Pulmonary artery endothelial cell (primary cell): ENCODE measurements at regions not wholly inside any gene's neighbourhood (a gene's known extent, or its start where the extent isn't known, plus 50 kb on each side); places are given as distances from the start of the nearest gene placed in this dataset.
"Not testable (repeated sequence)": the region's sequence is repeated elsewhere in the genome, so short reads cannot be mapped to it uniquely, and the experiment has no call there.

Experiments
- DNase-seq: peaks from one replicate; pipeline ENCODE4 v3.0.0-alpha.2; 2011; ENCODE audit warnings: low read depth, low spot score

DNA sequence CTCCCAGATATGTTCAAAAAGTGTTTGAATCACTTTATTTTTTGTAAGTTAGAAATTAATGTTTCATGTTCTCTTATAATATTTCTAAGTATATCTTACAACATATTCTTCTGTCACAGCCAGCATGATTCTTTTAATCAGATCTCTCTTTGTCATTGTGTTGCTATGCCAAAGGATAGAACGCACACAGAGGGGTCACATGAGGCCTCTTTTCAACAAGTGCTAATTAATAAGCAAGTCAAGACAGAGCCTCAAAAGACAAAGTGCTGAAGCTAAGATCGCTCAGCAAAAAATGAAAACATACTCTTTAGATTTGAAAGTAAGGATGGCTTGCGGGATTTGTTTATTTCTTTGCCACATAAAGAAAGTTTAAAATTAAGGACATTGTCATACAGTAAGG is 508.8 kb upstream of the PTCHD4 start:
- no peak for DNase-seq

DNA sequence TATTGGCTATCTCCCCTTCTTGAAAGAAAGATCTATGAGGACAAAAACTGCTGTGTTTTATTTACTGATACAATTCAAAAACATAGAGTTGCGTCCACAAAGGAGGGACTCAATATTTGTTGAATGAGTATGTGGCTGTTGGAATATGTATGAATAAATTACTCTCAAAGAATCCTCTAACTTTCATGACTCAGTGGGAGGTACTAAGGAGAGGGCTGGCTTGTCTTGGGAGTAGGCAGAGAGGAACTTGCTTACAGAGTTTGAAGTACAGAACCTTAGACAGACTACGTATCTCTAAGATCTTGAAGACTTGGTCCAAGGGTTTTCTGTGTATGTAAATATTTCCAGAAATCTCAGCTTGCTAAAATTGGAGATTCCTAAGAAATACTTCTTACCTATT is 504.0 kb upstream of the PTCHD4 start:
- no peak for DNase-seq

DNA sequence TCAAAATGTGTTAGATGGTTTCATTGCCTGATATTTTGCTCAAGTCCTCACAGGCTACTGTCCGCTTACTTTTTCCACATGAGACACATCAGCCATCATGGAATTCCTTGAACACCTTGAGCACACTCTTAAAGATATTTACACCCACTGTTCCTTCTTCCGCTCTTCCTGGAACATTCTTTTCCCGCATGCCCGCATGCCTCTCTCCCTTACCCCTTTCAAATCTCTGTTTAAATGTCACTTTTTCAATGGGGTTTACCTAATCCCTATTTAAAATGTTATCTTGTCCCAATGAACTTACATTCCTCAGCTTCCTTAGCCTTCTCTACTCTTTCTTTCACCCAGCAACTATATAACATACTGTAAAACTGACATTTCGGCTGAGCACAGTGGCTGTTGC is 503.3 kb upstream of the PTCHD4 start:
- DNase-seq: no peak

DNA sequence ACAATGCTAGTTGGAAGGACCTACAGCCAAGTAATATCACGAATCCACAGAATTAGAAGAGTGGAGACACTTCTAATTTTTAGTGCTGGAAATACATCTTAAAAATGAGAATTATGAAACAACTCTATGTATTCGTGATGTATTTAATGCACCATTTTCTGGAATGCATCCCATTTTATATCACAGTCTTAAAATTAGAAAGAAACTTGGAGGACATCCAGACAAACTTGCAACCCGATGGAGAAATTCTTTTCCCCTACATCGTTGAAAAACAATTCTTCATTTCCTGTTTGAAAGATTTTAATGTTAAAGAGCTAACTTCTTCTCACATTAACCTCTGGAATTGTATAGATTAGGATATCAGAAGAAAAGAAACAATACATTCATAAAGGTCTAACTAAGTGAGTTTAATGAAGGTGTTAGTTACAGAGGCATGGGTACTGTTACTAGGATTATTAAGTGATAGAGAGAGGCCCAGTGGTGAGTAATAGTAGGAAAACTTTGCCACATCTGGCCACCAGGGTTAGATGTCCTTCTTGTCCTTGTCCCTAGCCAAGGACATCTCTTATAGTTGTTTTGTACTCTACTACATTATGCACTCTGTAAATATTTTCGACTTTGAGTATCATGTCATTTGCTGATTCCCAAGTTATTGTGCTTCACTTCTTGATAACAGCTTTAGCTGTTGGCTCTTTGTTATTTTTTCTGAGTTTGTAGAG is 502.4 kb upstream of the PTCHD4 start:
- DNase-seq: no peak

DNA sequence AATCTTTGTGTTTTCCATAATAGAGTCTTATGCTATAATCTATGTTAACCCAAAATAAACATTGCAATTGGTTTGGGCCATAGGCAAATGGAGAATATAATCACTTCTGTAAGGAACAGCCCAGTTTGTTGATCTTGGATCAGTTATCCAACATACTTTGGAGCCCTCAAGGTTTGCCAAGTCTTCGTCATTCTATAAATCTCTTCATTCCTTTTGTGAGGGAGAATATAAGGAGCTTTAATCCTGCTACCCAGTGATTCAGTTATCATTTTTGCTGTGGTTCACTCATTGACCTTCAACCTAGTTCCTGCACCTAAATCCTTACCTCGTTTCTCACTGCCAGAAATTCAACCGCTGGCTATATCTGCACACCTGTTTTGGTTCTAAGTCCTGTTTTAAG is 500.3 kb upstream of the PTCHD4 start:
- no peak for DNase-seq

DNA sequence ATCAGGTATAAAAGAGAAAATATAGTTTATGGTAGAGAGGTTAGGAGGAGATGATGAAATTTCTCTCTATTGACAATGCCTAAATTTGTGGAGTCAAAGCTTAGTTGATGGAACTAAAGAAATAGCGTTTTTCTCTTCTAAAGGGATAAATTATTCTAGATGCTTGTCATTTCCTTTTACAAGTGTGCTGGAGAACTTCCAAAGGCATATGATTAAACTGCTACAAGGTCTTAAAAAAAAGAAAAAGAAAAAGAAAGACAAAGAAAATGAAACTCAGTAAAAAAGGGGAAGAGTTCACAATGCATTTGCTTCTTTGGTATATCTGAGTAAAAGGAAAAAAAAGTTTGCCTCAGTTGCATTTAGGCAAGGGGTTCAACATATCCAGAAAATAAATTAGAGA is 499.8 kb upstream of the PTCHD4 start:
- DNase-seq: no peak

DNA sequence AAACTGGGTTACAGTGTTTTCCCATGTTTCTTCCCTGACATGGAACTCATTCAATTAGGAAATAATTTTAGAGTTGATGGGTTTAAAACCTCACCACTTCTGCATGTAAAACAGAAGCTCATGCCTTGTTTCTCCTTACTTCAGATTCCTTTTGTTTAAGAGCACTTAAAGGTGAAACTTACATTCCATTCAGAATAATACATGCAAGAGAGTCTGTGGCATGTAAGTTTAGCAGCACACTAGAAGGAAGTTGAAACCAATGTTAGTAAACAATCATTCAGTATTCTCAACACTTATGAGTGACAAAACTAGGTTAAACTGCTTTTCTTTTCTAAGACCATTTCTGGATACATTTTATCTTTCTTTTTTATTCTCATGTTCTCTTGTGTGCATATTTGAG is 495.6 kb upstream of the PTCHD4 start:
- no peak for DNase-seq

DNA sequence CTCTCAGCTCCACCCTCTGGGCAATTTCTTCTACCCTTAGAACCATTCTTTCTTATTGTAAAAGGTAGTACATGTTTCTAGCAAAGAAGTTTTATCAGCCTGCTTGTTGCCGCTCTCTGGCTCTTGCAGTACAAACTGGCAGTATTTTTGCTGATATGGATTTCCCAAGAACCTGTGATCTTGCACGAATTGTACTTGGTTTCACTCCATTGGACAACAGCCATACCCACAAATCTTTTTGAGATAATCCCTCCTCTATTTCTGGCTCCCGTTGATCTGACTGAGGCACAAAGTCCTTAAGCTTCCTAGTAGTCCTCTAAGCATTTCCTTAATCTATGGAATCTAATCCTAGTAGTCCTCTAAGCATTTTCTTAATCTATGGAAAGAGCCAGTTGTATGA is 487.0 kb upstream of the PTCHD4 start:
- DNase-seq: no peak

DNA sequence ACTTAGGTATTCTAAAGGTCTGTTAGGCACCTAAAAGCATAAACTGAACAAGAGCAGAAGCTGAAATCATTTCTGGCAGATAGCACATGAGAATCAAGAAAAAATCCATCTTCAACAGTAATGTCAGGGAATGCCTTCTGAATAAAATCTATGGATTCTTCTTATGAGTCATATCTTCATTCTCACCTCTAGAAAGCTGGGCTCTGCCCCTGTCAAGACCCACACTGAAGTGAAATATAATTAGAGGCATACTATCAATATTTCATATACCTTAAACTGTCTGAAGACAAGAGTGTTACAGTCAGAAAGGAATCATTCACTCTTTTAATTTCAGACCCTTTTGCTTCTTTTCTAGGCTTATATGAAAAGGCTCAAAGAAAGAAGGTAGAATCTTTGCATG is 485.8 kb upstream of the PTCHD4 start:
- no peak for DNase-seq

DNA sequence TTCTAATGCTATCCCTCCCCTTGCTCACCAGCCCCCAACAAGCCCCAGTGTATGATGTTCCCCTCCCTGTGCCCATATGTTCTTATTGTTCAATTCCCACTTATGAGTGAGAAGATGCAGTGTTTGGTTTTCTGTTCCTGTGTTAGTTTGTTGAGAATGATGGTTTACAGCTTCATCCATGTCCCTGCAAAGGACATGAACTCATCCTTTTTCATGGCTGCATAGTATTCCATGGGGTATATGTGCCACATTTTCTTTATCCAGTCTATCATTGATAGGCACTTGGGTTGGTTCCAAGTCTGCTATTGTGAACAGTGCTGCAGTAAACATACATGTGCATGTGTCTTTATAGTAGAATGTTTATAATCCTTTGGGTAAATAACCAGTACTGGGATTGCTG is 480.2 kb upstream of the PTCHD4 start:
- DNase-seq: not testable (repeated sequence)

DNA sequence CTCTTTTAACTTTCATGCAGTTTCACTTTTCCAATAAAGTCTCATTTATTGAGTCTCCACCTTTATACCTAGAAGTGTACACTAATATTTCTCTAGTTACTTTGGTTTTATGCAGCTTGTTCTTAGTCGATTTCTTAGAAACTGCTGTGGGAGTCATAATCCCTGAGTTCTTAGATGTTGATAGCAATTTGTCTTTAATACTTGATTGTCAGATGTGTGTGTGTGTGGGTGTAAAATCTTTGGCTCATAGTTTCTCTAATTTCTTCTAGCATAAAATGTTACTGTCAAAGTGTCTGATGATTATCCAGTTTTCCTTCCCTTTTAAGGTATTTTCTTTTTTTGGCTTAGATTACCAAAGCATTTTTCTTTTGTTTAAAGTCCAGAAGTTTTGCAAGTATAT is 473.8 kb upstream of the PTCHD4 start:
- no peak for DNase-seq

DNA sequence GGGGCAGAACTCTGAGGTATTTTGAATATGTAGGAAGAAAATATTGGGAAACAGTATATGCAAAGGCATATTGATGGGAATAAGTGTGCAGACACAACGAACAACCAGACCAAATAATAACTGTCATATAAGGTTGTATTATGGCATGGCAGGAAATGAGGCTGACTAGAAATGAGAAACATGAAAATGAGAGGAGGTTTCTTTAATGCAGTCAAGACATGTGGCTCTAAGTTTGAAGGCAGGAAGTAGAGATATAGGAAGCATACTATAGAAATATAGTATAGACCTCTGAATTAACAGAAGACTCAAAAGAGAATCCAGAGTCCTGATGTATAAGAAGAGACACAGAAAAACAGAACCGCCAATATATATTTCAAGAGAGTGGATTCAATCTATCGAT is 459.7 kb upstream of the PTCHD4 start:
- DNase-seq: no peak

DNA sequence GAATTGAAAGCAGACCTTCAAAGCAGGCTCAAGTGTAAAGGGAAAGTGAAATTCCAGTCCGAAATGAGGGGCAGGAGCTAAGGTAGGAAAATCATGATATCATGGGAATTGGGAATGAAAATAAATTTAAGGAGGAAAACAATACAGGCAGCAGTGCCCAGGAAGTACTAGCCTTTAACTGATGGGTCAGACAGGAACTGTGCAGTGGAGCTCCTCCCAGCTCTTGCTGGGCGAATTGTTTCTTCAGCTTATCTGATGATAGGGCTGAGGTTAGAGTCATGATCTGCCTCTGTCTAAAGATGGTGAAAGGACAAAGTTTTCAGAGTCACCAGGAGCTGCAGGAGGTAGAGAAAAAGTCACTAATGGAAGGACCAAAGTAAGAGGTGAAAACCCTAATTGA is 457.9 kb upstream of the PTCHD4 start:
- DNase-seq: no peak

DNA sequence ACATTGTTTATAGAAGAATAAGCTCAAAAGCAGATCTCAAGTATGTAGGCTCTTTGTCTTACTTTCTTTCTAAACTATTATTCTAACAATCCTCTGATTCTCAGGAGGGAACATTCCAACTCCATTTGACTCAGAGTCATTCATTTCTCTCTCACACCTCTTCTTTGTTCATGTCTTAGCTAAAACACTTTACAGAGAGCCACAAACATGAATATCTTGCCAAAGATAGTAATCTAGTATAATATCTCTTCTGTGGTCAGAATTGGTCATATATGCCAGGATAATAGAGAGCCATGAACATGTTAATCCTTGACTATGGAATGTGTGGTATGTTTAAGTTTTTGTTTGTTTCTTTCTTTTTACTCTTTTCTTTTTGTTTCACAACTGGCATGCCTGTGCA is 456.0 kb upstream of the PTCHD4 start:
- no peak for DNase-seq

DNA sequence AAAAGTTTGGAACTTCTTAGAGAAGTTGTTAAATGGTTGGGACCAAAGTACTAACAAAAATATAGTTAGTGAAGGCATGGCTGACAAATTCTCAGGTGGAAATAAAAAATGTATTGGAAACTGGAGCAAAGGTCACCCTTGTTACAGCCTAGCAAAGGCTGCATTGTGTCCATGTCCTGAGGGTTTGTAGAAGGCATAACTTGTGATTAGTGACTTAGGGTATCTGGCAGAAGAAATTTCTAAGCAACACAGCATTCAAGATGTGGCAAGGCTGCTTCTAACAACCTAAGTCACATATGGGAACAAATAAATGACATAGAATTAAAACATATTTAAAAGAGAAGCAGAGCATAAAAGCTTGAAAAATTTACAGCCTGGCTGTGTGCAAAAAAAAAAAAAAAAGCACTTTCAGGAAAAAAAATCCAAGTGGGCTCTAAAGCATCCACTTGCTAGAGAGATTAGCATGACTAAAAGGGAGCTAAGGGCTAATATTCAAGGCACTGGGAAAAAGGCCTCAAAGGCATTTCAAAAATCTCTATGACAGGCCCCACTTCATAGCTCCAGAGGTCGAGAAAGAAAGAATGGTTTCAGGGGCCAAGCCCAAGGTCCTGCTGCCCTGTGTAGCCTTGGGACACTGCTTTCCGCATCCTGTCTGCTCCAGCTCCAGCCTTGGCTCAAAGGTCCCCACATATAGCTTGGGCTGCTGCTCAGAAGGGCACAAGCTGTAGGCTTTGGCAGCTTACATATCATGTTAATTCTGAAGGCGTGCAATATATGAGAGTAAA is 453.2 kb upstream of the PTCHD4 start:
- DNase-seq: no peak

DNA sequence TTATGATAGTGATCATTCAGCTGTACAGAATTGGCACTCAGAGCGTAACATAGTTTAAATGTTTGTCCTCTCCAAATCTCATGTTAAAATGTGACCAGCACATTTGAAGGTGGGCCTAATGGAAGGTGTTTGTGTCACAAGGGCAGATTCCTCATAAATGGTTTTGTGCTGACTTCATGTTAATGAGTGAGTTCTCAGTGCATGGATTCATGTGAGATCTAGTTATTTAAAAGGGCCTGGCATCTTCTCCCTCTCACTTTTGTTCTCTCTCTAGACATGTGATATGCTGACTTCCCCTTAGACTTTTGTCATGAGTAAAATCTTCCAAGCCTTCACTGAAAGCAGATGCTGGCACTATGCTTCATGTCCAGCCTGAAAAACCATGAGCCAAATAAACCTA is 452.4 kb upstream of the PTCHD4 start:
- DNase-seq: no peak

DNA sequence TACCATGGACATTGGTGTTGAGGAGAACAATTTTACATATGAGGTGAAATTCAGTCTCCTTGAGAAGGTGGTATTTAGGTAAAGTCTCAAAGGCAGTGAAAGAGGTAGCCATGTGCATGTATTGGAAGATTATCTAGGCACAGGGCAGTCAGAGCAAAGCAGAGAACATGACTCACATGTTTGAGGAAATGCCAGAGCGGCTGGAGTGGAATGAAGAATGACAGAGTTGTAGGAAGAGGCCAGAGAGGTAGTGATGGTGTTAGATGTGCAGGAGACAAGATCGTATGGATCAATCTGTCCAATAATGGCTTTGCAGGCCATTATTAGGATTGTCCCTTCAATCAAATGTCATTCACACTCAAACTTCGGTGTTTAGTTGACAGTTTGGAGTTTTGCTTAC is 449.4 kb upstream of the PTCHD4 start:
- DNase-seq: no peak

DNA sequence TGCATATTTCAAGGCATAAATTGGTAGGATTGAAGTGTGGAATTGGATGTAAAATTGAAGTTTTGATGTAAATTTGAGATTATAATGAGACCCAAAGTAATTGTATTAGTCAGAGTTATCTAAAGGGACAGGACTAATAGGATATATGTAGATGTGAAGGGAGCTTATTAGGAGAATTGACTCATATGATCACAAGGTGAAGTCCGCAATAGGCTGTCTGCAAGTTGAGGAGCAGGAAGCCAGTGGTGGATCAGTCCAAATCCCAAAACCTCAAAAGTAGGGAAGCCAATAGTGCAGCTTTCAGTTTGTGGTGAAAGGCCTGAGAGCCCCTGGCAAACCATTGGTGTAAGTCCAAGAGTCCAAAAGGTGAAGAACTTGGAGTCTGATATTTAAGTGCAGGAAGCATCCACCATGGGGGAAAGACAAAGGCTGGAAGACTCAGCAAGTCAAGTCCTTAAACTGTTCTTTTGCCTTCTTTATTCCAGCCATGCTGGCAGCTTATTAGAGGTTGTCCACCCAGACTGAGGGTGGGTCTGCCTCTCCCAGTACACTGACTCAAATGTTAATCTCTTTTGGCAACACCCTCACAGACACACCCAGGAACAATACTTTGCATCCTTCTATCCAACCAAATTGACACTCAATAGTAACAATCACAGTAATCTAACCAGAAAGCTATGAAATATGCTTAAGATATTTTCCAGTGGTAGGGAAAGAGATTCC is 442.6 kb upstream of the PTCHD4 start:
- DNase-seq: no peak

DNA sequence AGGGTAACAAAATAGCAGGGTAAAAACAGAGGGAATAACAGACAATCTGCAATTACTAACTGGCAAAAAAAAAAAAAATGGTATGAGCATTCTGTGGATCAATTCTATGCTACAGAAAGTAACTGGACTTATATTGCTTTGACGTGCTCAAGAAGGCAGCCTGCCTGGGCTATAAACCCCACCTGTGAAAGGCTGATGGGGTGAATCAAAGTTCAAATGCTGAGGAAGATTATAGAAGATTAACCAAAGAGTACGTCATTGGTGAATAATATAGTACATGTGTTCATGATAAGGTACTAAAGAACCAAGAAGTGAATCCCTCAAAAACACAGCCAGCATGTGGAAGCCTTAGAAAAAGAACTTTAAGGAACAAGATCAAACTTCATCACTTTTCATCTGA is 441.9 kb upstream of the PTCHD4 start:
- no peak for DNase-seq

DNA sequence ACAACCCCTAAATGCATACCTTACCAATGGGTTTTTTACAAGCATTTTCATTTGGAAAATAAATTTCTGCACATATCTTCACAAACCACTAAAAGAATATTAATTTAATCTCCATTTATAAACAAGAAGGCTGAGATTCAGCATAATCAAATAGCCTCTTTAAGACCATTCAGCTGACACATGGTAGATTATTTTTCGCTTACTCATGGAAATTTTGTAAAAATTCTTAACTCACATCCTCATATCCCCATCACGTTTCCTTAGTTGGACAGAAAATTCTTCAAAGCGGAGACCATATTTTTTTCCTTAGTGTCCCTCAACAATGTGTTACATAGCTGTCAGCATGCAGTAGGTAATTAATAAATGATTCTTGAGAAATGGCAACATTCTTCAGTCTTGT is 439.6 kb upstream of the PTCHD4 start:
- no peak for DNase-seq

DNA sequence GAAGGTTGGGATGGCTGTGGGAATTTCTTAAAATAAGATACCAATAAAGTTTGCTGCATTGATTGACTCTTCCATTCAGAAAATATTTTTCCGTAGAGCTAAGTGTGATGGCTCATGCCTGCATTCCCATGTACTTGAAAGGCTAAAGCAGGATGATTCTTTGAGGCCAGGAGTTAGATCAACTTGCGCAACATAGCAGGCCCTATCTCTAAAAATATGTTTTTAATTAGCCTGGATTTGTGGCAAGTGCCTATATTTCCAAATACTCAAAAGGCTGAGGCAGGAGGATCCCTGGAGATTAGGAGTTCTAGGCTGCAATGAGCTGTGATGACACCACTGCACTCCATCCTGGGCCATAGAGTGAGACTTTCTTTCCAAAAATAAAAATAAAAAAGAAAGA is 431.2 kb upstream of the PTCHD4 start:
- no peak for DNase-seq

DNA sequence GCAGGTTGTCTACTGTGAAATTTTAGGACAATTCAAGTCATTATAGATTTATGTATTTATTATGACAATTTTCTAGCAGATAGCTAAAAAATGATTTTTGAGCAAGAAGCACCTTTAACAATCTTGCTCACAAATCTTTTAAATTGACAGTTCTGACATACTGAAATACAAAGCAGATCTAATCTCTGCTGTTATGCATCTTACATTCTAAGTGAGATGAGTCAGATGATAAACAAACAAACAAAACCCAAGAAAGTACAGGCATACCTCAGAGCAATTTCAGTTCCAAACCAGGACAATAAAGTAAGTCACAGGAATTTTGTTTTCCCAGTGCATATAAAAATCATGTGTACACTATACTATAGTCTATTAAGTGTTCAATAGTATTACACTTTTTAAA is 430.7 kb upstream of the PTCHD4 start:
- DNase-seq: no peak

DNA sequence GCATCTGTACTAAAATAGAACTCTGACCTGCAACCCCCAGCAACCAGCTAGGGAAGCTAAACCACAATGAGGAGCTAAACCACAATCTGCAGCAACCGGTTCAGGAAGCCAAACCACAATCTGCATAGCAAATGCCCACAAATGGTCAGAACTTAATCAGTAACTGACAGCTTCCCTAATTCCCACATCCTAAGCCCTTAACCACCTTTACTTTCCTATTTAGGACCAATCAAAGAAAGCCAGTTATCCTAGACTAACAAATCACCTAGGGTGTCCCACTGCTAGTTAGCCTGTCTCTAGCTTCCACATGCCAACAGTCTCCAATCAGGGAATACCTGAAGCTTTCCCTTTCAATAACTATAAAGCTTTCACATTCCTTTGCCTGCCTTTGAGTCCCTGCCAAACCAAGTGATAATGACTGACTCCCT is 424.6 kb upstream of the PTCHD4 start:
- no peak for DNase-seq
